ENCODE measurements at regions not wholly inside any gene's neighbourhood (a gene's known extent, or its start where the extent isn't known, plus 50 kb on each side); places are given as distances from the start of the nearest gene placed in this dataset.

- no peaks in the 10 kb centered on the region for H4K20me1 ChIP-seq (ENCODE audit: control insufficient read depth, insufficient read depth)
- no peak overlapping the region for H3K27ac ChIP-seq (ENCODE audit: control insufficient read depth, insufficient read depth)
- TF ChIP-seq ATF2 (IDR thresholded peaks at IDR 0.05; ENCODE audit: low read length) = no peak
- TF ChIP-seq BACH1 (IDR thresholded peaks at IDR 0.05; ENCODE audit: borderline replicate concordance) = no peak
- TF ChIP-seq CEBPZ (IDR thresholded peaks at IDR 0.05; ENCODE audit: low read depth, low read length) = no peak
- no peak for TF ChIP-seq SMAD5 (IDR thresholded peaks at IDR 0.05; ENCODE audit: low read depth)
- no peak for TF ChIP-seq ZNF207 (IDR thresholded peaks at IDR 0.05; ENCODE audit: borderline replicate concordance)
- TF ChIP-seq MEF2B (IDR thresholded peaks at IDR 0.05; ENCODE audit: partially characterized antibody, poor library complexity, severe bottlenecking) = no peak
- no peak for TF ChIP-seq CEBPB (IDR thresholded peaks at IDR 0.05; ENCODE audit: borderline replicate concordance in 1 of 2, low read depth in 2 of 2, low read length in 2 of 2)
- no peak for TF ChIP-seq TBL1XR1 (IDR thresholded peaks at IDR 0.05; ENCODE audit: low read depth, low read length)
- no peak overlapping the region for H2AFZ ChIP-seq (ENCODE audit: control insufficient read depth, low read depth, low read length)
- no peaks in the 10 kb centered on the region for H3K9me3 ChIP-seq (replicated peaks; ENCODE audit: control insufficient read depth, insufficient read depth, low read length)
- intact Hi-C loops (cut with micrococcal nuclease; ENCODE audit: unreplicated experiment) = no loop called here
- WGBS (ENCODE audit: insufficient coverage, insufficient replicate concordance, low lambda C conversion rate, missing lambda C conversion rate) = 25% methylated on average over 7 of the region's 7 CpGs
- H3K4me3 ChIP-seq = no peak overlapping the region
- no peak for FAIRE-seq
- ChIA-PET RAD21 (ENCODE audit: unreplicated experiment) (no interaction called here), CTCF (no interaction called here), SMC1A (ENCODE audit: uncharacterized antibody, unreplicated experiment) (no interaction called here), POLR2A (no interaction called here)
- no peak overlapping the region for H3K4me2 ChIP-seq (ENCODE audit: control insufficient read depth, insufficient read depth)
- H3K9ac ChIP-seq (ENCODE audit: control insufficient read depth, insufficient read depth, low read length) = no peak overlapping the region
- H3K4me1 ChIP-seq (ENCODE audit: control insufficient read depth, insufficient read depth, low read length) = no peaks in the 10 kb centered on the region
- in situ Hi-C loops (cut with MboI) = no loop called here
- no peak for ATAC-seq
- no peaks in the 10 kb centered on the region for H3K36me3 ChIP-seq (ENCODE audit: control insufficient read depth in 2 of 2, insufficient read depth in 2 of 2, low read length in 1 of 2)
- no peaks in the 10 kb centered on the region for H3K79me2 ChIP-seq (ENCODE audit: control insufficient read depth, insufficient read depth, low read length)
- DNase-seq (ENCODE audit: low read depth, low spot score) = no peak
- no TSS peak for BruUV-seq (replicated peaks)
- peaks cover 0 to 9% of the 10 kb centered on the region in 2 experiments; a peak in 2 of 4 replicates for H3K27me3 ChIP-seq (replicated peaks in 1 of 2; ENCODE audit: control insufficient read depth in 2 of 2, insufficient read depth in 2 of 2, low read length in 1 of 2)
Observed at GRCh38 chr2:120496235-120496634, 150.3 kb downstream of the INHBB start.

All from GM12878 (cell line).